SK-MEL-5 (cell line): ENCODE measurements at regions not wholly inside any gene's neighbourhood (a gene's known extent, or its start where the extent isn't known, plus 50 kb on each side); places are given as distances from the start of the nearest gene placed in this dataset.

Experiments used
- DNase-seq: peaks from one replicate; pipeline ENCODE4 v3.0.0-alpha.2; 2016; ENCODE audit warnings: low read depth, low spot score
- in situ Hi-C: cut with HindIII; loops from 2 replicates; pipeline ENCODE4 v1.10.0; 2016; ENCODE audit warnings: low sequenced_read_pairs, high pct_unique_total_duplicates, low pct_unique_long_range_greater_than_20kb

DNA sequence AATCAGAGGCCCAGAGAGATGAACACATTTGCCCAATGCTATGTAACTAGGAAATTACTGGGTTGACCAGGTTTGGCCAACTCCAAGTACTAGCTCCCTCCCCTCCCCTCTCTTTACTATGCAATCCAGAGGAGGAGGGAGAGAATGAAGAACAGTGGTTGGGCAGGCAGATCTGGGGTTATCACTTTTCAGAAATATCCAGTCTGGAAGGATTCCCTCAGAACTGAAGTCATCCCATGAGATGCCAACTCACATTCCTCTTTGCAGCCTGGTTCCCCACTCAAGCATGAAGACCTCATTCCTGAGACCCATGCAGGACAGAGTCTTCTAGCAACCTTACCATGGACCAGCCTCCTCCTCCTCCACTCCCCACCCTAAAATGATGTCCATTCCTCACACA lies 201.1 kb downstream of the TLE3 start:
- in situ Hi-C loops: no loop called here
- DNase-seq: no peak

DNA sequence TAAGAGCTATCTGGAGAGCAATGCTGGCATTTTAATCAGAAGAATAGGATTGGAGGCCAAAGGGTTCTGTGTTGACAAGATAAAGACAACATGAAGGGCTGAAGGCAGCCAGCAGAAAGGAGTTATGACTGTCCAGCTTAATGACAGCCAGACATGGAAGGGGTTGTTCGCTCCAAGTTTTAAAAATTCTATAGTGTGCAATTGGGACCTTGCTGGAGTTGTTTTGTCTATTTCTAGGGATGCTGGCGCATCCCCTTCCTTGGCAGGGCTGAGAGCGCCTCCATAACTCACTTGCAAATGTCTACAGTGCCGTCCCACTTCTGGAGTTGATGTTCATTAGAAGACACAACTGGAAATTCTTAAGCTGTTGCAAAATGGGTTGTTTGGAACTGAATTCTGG lies 200.7 kb downstream of the TLE3 start:
- no peak for DNase-seq
- in situ Hi-C loops: no loop called here

DNA sequence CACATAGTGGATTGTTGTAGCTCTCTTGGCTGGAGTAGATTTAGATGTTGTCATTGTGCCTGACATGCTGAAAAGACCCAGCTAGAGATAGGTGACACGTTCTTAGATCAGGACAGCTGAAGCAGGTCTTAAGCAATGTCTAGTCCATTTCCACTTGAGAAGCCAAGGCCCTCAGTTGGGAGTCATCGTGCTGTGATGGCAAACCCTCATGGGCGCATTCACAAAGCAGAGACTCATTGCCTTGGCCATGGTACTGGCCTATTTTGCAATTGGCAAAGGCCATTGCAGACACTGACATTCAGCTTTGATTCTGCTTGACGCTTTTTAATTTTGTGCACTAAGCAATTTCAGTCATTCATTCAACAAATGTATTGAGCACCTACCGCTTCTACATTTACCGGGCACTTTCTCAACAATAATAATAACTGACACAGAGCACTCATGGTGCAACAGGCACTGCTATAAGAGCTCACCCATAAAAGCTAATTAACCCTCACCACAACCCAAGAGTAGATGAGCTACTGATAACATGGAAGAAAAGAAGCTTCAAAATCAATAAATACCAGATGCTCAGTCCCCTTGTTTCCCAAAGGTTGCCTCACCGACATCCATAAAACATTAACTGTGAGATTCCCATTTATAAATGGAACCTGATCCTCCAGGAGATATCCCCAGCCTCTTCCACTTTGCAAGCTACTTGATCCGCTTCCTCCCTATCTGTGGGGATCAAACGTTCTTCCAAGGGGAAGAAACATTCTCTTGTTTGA lies 200.1 kb downstream of the TLE3 start:
- in situ Hi-C loops: no loop called here

DNA sequence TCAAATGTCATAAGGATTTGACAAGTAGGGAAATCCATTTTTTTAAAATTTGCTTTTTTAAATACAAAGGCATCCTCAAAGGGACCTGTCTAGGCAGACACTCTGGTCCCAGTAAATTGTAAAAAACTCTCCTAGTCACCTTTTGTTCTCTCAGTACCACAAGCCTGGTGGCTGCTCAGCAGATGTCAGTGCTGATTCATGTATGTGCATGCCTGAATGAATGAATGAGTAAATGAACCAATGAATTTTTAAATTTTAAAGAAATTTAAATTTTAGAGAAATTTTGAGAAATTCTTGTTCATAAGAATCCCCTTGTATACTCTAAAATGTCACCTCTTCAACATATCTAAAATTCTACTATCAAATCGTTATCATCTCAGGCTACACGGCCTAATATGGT lies 199.5 kb downstream of the TLE3 start:
- in situ Hi-C loops: no loop called here
- no peak for DNase-seq

More for the DNA sequence above, 200.1 kb downstream of the TLE3 start:
- no peak for DNase-seq

DNA sequence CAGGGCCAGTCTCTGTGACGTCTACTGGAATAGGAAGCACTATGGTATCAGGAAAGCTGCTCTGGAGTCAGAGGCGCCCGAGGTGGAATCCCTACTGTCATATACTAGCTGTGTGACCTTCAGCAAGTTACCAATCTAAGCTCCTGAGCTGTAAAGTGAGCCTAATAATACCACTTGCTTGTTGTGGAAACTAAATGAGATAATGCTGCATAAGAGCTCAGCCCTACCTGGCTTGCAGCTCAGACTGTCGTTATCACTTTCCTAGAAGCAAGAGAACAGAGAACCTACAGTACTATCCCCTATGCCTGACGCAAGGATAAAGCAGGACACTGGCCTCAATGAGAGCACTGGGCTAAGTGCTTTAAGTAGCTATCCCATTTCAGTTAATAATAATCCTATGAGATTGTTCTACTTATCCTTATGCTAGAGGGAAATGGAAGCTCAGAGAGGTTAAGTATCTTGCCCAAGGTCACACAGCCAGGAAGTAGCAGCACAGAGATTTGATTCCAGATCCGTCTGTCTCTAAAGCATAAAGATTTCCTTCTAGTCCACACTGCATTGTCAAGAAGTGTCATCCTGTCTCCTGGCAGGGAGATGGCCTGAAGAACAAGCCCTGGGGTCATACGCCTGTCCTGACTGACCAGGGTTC lies 195.2 kb downstream of the TLE3 start:
- DNase-seq: no peak
- in situ Hi-C loops: no loop called here

DNA sequence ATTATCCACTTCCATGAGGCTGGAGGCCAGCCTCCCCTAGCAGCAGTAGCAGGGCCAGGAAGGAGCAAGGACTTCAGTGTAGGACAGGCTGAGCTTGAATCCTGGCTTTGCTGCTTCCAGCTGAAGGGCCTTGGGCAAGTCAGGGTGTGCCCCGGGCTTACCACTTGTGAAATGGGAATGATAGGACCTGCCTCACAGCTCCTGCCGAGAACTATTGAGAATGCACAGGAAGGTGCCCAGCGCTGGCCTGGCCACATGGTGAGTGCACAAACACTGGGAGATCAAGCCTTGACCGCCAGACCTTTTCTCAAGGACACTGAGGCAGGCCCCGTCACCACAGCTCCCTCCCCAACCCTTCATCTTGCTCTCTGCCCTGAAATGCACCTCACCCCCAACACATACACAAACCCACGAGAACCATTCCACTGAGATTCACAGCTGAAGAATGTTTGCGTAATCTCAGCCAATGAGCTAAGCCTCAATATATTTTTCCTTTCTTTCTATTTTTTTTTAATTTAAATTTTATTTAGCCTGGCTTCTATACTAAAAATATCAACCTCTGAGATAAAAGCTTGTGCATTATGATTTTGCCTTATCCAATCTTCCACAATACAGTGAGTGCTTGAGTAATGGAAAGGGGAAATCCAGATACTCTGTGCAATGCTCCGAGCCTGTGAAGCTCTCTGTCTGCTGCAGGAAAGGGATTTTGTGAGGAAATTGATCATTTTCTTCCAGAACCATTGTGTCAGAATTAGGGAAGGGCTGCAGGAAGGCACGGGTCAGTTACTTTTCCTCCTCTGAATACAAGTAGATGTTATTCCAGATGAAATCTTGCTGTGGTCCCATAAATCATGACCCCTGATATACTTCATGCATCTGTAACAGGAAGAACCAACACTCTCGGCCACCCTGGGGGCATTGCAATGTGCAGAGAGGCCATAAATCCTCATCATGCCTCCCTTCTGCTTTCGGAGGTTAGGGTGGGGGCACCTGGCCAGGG lies 193.9 kb downstream of the TLE3 start:
- in situ Hi-C loops: no loop called here
- DNase-seq: no peak

DNA sequence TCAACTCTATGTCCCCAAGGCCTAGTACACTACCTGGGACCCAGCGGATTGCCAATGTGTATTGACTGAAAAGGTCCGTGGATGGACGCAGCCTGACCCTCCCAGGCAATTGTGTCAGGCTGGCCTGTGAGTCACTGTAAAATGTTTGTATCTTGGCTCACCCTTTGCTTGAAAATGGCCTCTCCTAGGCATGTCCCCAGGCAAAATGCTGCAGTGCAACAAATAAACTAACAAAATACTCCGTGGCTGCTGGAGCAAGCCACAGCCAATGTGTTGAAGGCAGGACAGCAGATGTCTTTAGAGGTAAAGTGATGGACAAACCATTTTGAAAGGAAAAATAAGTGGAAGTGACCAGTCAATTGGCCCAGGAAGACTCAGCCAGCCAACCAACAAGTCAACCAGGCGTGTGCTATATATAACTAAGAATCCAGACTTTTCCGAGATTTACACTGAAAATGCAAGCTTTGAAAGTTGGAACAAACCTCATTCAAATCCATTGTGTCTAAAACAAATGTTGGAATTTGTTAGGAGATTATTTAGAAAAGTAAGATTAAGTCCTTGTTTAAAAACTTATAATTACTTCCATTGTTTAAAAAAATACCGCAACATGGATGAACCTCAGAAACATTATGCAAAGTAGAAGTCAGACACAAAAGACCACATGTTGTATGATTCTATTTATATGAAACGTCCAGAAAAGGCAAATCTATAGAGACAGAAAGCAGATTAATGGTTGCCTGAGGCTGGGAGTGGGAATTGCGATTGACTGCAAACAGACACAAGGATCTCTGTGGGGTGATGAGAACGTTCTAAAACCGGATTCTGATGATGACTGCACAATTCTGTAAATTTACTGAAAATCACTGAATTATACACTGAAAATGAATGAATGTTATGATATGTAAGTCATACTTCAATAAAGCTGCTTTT lies 191.2 kb downstream of the TLE3 start:
- no peak for DNase-seq
- in situ Hi-C loops: no loop called here

DNA sequence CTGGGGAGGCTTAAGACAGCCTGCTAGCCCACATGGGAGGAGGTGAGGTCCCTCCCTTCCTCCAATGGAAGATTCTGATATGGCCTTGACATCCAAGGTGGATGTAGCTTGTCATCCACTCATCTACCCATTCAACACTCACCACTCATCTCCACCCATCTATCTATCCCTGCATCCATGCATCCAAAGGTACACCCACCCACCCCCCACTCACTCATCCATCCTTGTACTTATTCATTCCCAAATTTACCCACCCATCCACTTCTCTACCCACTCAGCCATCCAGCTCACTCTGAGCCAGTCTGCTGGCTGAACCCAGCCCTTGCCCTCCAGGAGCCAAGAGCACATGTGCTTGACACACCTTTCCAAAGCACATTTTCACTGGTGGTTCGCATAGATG lies 189.7 kb downstream of the TLE3 start:
- in situ Hi-C loops: no loop called here
- no peak for DNase-seq

DNA sequence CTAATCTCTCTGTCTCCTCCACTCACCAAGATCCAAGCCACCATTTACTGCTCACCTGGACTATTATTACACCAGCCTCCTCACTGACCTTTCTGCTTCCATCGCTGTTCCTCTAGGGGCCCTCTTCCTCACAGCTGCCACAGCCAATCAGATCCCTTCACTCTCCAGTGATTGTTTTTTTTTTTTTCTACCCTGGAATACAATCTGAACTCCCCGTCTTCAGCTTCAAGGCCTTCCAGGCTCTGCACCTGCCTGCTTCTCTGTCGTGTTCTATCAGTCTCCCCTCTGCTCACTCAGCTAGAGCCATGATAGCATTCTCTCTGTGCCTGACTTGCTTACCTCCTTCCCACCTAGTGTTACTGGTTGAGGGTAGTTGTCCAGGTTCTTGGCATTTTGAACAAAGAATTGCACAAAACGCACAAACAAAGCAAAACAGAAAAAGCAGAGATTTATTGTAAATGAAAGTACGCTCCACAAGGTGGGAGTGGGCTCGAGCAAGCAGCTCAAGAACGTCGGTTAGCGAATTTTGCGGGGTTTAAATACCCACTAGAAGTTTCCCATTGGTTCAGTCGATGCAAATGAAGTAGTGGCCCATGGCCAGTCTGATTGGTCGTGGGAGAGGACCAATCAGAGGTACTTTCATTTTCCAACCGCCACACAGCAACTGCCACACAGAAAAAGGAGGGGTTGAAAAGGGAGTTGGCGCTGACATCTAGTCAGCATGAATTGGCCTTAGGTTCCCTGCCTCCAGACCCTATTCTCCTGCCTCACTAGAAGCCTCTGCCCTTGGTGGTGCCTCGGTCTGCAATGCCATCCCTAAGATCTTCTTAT lies 188.9 kb downstream of the TLE3 start:
- in situ Hi-C loops: no loop called here
- peak; percentile 47 for DNase-seq

DNA sequence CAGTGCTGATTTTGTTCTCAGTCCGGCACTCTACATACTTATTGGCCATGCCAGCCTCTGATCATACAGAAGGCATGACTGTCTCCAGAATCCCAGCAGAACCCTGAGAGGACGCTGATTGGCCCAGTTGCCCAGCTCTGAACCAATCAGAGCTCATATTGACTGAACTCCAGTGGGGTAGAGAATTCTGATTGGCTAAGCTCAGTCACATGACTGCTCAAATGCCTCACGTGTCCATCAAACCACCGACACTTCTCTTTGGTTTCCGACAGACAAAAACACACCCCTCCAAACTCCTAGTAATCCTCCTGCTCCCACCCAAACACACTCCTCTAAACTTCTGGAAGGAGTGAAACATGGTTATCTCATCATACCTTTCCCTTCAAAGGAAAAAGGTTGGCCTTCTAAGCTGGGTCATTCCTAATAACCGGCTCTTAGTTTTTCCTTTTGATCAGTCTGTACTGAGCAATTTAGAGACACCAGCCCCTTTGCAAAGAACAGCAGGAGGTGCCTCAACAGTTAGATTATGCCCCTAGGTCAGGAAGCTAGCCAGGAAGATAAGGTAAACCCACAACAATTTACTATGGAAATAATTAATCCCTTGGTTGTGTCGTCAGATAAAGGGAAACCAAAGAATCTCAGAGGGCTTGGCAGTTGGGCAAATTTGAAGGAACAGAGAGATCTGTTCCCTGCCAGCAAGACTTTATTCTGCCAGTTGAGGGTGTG lies 187.8 kb downstream of the TLE3 start:
- in situ Hi-C loops: no loop called here
- DNase-seq: peak; percentile 8

DNA sequence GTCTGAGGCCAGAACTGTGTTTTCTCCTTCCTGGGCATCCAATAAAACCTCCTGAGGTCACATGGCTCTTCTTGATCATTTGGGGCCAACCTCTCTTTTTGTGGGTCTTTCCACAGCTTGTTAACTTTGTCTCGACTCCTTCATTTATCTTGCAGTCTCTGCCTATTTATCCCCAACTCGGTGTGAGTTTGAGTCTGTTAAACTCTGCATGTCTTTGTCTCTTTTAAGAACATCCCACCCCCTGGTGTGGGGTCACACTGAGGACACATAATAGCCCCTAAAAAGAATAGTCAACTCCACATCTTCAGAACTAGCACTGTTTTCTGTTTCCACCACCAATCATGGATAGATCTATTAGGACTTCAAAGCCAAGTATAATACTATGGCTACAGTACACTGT lies 187.2 kb downstream of the TLE3 start:
- in situ Hi-C loops: no loop called here
- DNase-seq: no peak

DNA sequence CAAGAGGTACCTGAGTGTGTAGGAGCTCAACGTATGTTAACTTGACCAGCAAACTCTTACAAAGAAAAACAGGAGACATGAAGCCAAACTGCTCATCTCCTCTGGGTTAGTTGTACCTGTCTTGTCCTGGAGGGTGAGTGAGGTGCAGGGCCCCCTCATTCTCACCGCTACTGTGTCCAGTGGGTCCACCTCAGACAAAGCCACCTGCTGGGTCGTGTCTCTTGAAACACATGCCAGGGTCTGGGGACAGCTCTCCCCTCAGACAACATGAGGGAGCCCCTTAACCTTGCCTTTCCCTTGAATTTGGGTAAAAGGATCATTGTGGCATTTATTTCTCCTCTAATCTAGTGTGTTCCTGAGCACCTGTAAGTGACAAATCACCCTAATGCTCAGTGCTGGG lies 185.6 kb downstream of the TLE3 start:
- in situ Hi-C loops: no loop called here
- no peak for DNase-seq

DNA sequence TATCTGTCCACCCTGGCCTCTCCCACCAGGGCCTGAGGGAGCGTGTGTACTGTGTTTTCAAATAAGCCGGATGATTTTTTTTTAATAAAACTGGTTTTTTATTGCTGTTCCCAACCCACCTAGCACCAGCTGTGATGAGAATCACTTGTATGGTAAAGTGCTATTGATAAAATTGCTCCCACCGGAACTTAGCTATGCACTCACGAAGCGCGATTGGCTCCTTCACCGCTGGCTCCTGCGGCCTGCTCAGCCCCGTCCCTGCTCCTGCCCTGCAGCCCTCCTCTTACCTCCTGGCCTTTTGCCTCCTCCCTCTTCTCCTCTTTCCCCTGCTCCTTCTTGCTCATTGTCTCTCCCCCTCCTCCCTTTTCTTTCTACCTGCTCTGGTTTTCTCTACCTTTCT lies 183.7 kb downstream of the TLE3 start:
- DNase-seq: no peak
- in situ Hi-C loops: no loop called here

DNA sequence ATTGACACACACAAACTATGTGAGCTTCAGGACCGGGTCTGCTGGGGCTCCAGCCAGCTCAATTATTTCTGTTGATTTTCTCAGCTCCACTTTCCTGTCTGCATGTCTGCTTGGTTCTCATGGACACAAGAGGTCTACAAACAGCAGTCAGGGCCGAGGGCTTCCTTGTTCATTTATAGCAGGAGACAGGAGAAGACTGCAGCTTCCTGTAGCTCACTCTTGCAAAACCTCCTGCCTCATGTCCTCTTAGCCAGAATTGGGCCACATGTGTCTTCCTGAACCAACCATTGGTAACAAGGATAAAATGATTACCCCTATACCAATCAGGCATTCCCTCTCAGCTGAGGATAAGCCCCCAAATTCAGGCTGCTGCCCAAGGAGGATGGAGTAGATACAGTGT lies 182.8 kb downstream of the TLE3 start:
- DNase-seq: no peak
- in situ Hi-C loops: no loop called here

DNA sequence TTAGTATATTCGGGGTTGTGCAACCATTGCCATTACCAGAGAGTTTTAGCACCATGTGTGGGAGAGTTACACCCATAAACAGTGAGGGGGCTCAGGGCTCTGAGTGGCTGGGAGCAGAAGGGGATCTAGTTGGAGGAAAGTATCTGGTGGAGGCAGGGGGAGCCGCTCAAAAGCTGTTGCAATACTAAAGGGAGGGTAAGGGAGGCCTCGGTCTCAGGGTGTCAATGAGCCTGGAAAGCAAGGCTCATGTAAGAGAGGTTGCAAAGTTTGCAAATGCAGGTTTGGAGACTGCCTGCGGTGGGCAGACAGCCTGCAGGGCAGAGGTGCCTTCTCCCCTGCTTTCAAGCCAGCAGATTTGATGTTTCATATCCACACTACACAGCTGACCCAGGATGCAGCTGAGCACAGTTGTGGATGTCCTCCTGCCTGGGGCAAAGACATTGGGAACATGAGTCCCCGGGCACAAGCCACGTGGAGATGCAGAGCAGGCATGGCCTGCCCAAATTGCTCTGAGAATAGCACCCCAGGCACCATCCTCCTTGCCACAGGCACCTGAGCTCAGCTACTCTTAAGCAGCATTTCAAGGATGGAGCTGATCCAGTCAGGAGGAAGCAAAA lies 181.4 kb downstream of the TLE3 start:
- in situ Hi-C loops: no loop called here
- DNase-seq: no peak

DNA sequence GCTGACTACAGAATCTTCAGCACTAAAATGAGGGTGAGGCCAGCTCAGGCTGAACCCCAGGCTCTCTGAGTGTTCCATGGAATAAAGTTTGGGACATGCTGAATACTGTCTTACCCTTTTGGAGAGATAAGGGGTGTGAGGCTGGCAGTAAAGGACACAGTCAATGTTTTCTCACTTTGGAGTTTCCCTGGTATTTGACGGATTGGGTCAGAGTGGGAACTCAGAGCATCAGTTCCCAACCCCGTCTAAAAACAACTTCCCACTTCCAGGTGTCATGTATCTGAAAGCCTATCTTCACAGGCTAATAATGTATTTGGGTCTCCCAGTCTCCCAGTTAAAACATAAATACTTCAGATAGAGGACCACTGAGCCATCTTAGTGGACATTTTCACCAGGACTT lies 180.7 kb downstream of the TLE3 start:
- in situ Hi-C loops: no loop called here
- no peak for DNase-seq
